Sigmoid colon (tissue), 6 donors: ENCODE measurements at regions not wholly inside any gene's neighbourhood (a gene's known extent, or its start where the extent isn't known, plus 50 kb on each side); places are given as distances from the start of the nearest gene placed in this dataset.
"Not testable (repeated sequence)": the region's sequence is repeated elsewhere in the genome, so short reads cannot be mapped to it uniquely, and the experiment has no call there.

Source experiments
- DNase-seq: peaks from one replicate; pipeline ENCODE4 v3.0.0-alpha.2; 2019
- H3K27ac ChIP-seq, 4 donors: fragments of 200-600 bp; sonication (generic); one replicate each; pipeline ENCODE4 v1.5.1; 2016 to 2019; ENCODE audit warnings: mild to moderate bottlenecking in 1 of 4
- H3K27me3 ChIP-seq, 3 donors: fragments of 200-600 bp; sonication (generic); one replicate each; pipeline ENCODE4 v1.5.1; 2019; ENCODE audit warnings: mild to moderate bottlenecking in 1 of 3
- H3K36me3 ChIP-seq, 4 donors: fragments of 200-600 bp; sonication (generic); one replicate each; pipeline ENCODE4 v1.5.1; 2016 to 2019
- H3K4me1 ChIP-seq, 4 donors: fragments of 200-600 bp; sonication (generic); one replicate each; pipeline ENCODE4 v1.5.1; 2017 to 2019
- H3K4me3 ChIP-seq, 4 donors: fragments of 200-600 bp; sonication (generic); one replicate each; pipeline ENCODE4 v1.5.1; 2017 to 2019; ENCODE audit warnings: mild to moderate bottlenecking in 2 of 4, moderate library complexity in 1 of 4
- H3K9me3 ChIP-seq, 4 donors: fragments of 200-600 bp in 3 of 4; sonication (generic) in 3 of 4; one replicate each; pipeline versions ENCODE4 v1.5.1 to v1.6.1; 2013 to 2019
- CTCF ChIP-seq, 4 experiments: fragments of 450-650 bp in 3 of 4; fragments of 200-600 bp in 1 of 4; IDR thresholded peaks; one replicate each; pipeline ENCODE4 v1.5.1; 2016 to 2019; ENCODE audit warnings: antibody characterized with exemption in 4 of 4, mild to moderate bottlenecking in 3 of 4, moderate library complexity in 2 of 4
- EP300 ChIP-seq, 4 donors: sonication (generic); formaldehyde crosslinking; IDR thresholded peaks; one replicate each; pipeline ENCODE4 v1.6.1; 2017; ENCODE audit warnings: antibody characterized with exemption in 4 of 4
- POLR2A ChIP-seq, 2 donors: fragments of 450-650 bp; IDR thresholded peaks; one replicate each; pipeline ENCODE4 v1.6.1; 2016; ENCODE audit warnings: antibody characterized with exemption in 2 of 2, mild to moderate bottlenecking in 2 of 2, moderate library complexity in 2 of 2
- POLR2AphosphoS5 ChIP-seq, 4 donors: sonication (generic); formaldehyde crosslinking; IDR thresholded peaks; one replicate each; pipeline ENCODE4 v1.6.1; 2017; ENCODE audit warnings: antibody characterized with exemption in 4 of 4
- WGBS, 2 donors: extraction: QIAGEN DNeasy Blood & Tissue Kit; methylation state at CpG; one replicate each; pipeline ENCODE4 v1.1.7; 2013; 5-methylcytosine and 5-hydroxymethylcytosine counted together
- intact Hi-C: fragments of 100-400 bp; cut with DNase I; formaldehyde crosslinking; loops from one replicate; pipeline ENCODE4 v1.15.1; 2023
- donor health status: healthy with polysubstance abuse.
- donor health status: healthy.

- H3K27ac ChIP-seq = no peak overlapping the region
- no peaks in the 10 kb centered on the region for H3K36me3 ChIP-seq
- WGBS, 2 donors = 83 to 86% methylated on average over 2 of the region's 2 CpGs
- H3K4me3 ChIP-seq = no peak overlapping the region
- H3K4me1 ChIP-seq = no peaks in the 10 kb centered on the region
- no peak for TF ChIP-seq CTCF (IDR thresholded peaks at IDR 0.05)
- TF ChIP-seq POLR2AphosphoS5 (IDR thresholded peaks at IDR 0.05) = no peak
- no peak for TF ChIP-seq POLR2A (IDR thresholded peaks at IDR 0.05)
- TF ChIP-seq EP300 (IDR thresholded peaks at IDR 0.05) = no peak
- H3K9me3 ChIP-seq = no peaks in the 10 kb centered on the region
- intact Hi-C loops = no loop called here
- peaks cover 1 to 54% (median 4%) of the 10 kb centered on the region in 3 donors for H3K27me3 ChIP-seq
- no peak for DNase-seq
Observed at GRCh38 chr1:29388170-29388569, 151.8 kb downstream of the PTPRU start.

- DNase-seq = no peak
- no peak for TF ChIP-seq POLR2AphosphoS5 (IDR thresholded peaks at IDR 0.05)
- no peak for TF ChIP-seq POLR2A (IDR thresholded peaks at IDR 0.05)
- no peak for TF ChIP-seq EP300 (IDR thresholded peaks at IDR 0.05)
- TF ChIP-seq CTCF (IDR thresholded peaks at IDR 0.05) = no peak
- H3K9me3 ChIP-seq = no peaks in the 10 kb centered on the region
- H3K27ac ChIP-seq = no peak overlapping the region
- no peak overlapping the region for H3K4me3 ChIP-seq
- no peaks in the 10 kb centered on the region for H3K4me1 ChIP-seq
- 72 to 74% methylated on average over 3 of the region's 3 CpGs for WGBS, 2 donors
- no peaks in the 10 kb centered on the region for H3K36me3 ChIP-seq
- intact Hi-C loops = no loop called here
- peaks cover 2 to 63% (median 8%) of the 10 kb centered on the region in 3 donors for H3K27me3 ChIP-seq
Observed at GRCh38 chr1:29387210-29387609, 150.9 kb downstream of the PTPRU start.

GRCh38 chr1:29386453-29386852 is 150.1 kb downstream of the PTPRU start:
- WGBS, 2 donors = 88 to 93% methylated on average over 1 of the region's 1 CpG
- DNase-seq, H3K36me3 ChIP-seq, H3K4me1 ChIP-seq, H3K9me3 ChIP-seq, H3K4me3 ChIP-seq, intact Hi-C loops, H3K27ac ChIP-seq: not testable (repeated sequence)
- peaks cover 2 to 63% (median 8%) of the 10 kb centered on the region in 3 donors for H3K27me3 ChIP-seq

- Histone ChIP-seq H3K27ac (no peak overlapping the region), H3K4me1 (no peaks in the 10 kb centered on the region), H3K4me3 (no peak overlapping the region), H3K36me3 (no peaks in the 10 kb centered on the region), H3K9me3 (no peaks in the 10 kb centered on the region), H3K27me3 (peaks cover 2 to 63% (median 8%) of the 10 kb centered on the region in 3 donors)
- no peak for TF ChIP-seq POLR2A (IDR thresholded peaks at IDR 0.05)
- WGBS, 2 donors = 50 to 72% methylated on average over 5 of the region's 5 CpGs
- intact Hi-C loops = no loop called here
- no peak for DNase-seq
Observed at GRCh38 chr1:29385966-29386365, 149.6 kb downstream of the PTPRU start.

GRCh38 chr1:29384496-29385015 is 148.2 kb downstream of the PTPRU start:
- TF ChIP-seq POLR2A (IDR thresholded peaks at IDR 0.05) (no peak), EP300 (IDR thresholded peaks at IDR 0.05) (no peak), POLR2AphosphoS5 (IDR thresholded peaks at IDR 0.05) (no peak), CTCF (IDR thresholded peaks at IDR 0.05) (no peak)
- Histone ChIP-seq H3K27me3 (peaks cover 2 to 59% (median 8%) of the 10 kb centered on the region in 3 donors), H3K4me3 (no peak overlapping the region), H3K9me3 (peaks cover 0 to 2% (median under 1%) of the 10 kb centered on the region in 4 donors), H3K4me1 (no peaks in the 10 kb centered on the region), H3K27ac (no peak overlapping the region), H3K36me3 (no peaks in the 10 kb centered on the region)
- 60 to 75% methylated on average over 9 of the region's 9 CpGs for WGBS, 2 donors
- intact Hi-C loops = no loop called here
- DNase-seq = no peak

- 45 to 47% methylated on average over 7 of the region's 7 CpGs for WGBS, 2 donors
- intact Hi-C loops = no loop called here
- Histone ChIP-seq H3K36me3 (no peaks in the 10 kb centered on the region), H3K27ac (no peak overlapping the region), H3K9me3 (peaks cover 0 to 6% (median 2%) of the 10 kb centered on the region in 4 donors), H3K4me1 (no peaks in the 10 kb centered on the region), H3K4me3 (no peak overlapping the region), H3K27me3 (peaks cover 2 to 52% (median 8%) of the 10 kb centered on the region in 3 donors)
- TF ChIP-seq POLR2AphosphoS5 (IDR thresholded peaks at IDR 0.05) = no peak
- TF ChIP-seq EP300 (IDR thresholded peaks at IDR 0.05) = no peak
- TF ChIP-seq POLR2A (IDR thresholded peaks at IDR 0.05) = no peak
- TF ChIP-seq CTCF (IDR thresholded peaks at IDR 0.05) = no peak
- no peak for DNase-seq
Observed at GRCh38 chr1:29383746-29384371, 147.5 kb downstream of the PTPRU start.
